ENCODE measurements at regions not wholly inside any gene's neighbourhood (a gene's known extent, or its start where the extent isn't known, plus 50 kb on each side); places are given as distances from the start of the nearest gene placed in this dataset.

DNA sequence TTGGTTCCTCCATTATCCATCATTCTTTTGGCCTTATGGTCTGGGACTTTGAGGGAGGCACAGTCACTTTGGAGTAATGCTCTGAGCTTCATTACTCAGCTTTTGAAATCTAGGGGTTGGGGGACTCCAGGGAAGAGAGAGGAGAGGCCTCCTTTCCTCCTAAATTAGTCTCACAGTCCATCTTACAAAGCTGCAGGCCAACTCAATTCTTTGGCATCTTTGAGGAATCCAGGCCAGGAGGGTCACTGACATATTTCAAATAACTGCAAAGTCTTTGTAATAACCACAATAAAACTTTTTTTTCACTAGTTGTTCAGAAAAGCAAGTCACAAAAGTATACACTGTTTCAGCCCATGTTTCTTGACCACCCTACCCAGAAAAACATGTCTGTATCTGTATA, 73.3 kb upstream of the FAR1 start:
- TF ChIP-seq POLR2A (IDR thresholded peaks at IDR 0.05), result no peak
- TF ChIP-seq, protein P1, sequence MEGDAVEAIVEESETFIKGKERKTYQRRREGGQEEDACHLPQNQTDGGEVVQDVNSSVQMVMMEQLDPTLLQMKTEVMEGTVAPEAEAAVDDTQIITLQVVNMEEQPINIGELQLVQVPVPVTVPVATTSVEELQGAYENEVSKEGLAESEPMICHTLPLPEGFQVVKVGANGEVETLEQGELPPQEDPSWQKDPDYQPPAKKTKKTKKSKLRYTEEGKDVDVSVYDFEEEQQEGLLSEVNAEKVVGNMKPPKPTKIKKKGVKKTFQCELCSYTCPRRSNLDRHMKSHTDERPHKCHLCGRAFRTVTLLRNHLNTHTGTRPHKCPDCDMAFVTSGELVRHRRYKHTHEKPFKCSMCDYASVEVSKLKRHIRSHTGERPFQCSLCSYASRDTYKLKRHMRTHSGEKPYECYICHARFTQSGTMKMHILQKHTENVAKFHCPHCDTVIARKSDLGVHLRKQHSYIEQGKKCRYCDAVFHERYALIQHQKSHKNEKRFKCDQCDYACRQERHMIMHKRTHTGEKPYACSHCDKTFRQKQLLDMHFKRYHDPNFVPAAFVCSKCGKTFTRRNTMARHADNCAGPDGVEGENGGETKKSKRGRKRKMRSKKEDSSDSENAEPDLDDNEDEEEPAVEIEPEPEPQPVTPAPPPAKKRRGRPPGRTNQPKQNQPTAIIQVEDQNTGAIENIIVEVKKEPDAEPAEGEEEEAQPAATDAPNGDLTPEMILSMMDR (IDR thresholded peaks at IDR 0.05), result no peak

Measured in body of pancreas (tissue), 4 donors.